GM23338 (cell line): ENCODE measurements at regions not wholly inside any gene's neighbourhood (a gene's known extent, or its start where the extent isn't known, plus 50 kb on each side); places are given as distances from the start of the nearest gene placed in this dataset.

Experiments
- ETS1 ChIP-seq: IDR thresholded peaks from 2 replicates; pipeline ENCODE4 v1.6.1; 2016; ENCODE audit warnings: antibody characterized with exemption
- EZH2phosphoT487 ChIP-seq: fragments of 200-600 bp; sonication (generic); IDR thresholded peaks from one replicate; pipeline ENCODE4 v1.8.1; 2018; ENCODE audit warnings: antibody characterized with exemption; ENCODE audit not compliant: unreplicated experiment
- POLR2AphosphoS5 ChIP-seq: IDR thresholded peaks from 2 replicates; pipeline ENCODE4 v1.6.1; 2016; ENCODE audit warnings: antibody characterized with exemption, low read depth
- TF ChIP-seq, protein P1 (sequence below), 2 experiments: fragments of 200-600 bp in 1 of 2; sonication (generic) in 1 of 2; conservative IDR thresholded peaks; 2 replicates each; pipeline versions ENCODE4 v1.5.1 to v1.6.1; 2016 to 2017; ENCODE audit warnings: antibody characterized with exemption in 2 of 2, low read depth in 2 of 2, mild to moderate bottlenecking in 2 of 2, moderate library complexity in 1 of 2

DNA sequence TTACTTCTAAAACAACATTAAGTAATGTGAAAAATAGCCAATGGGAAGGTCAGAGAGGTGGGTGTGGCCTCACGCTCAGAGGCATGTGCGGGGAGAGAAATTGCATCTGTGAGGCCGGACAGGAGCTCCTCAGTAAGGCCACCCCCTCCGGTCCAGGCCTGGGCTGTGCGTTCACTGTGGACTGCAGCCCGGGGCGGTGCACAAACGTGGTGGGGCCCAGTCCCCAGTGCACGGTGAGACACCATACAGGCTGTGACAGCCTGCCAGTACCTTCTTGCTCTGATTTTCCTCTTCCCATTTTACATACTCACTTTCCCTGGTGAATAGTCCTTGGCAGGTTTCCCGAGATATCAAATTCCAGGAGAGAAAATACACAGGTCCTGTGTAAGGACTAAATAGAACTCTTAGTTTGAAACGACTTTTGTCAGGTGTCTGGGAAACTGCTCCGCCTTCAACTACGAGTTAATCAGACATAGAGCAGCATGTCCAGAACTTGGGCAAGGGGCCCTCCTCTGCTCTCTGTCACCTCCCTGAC is 174.1 kb upstream of the MKI67 start:
- TF ChIP-seq, protein P1, sequence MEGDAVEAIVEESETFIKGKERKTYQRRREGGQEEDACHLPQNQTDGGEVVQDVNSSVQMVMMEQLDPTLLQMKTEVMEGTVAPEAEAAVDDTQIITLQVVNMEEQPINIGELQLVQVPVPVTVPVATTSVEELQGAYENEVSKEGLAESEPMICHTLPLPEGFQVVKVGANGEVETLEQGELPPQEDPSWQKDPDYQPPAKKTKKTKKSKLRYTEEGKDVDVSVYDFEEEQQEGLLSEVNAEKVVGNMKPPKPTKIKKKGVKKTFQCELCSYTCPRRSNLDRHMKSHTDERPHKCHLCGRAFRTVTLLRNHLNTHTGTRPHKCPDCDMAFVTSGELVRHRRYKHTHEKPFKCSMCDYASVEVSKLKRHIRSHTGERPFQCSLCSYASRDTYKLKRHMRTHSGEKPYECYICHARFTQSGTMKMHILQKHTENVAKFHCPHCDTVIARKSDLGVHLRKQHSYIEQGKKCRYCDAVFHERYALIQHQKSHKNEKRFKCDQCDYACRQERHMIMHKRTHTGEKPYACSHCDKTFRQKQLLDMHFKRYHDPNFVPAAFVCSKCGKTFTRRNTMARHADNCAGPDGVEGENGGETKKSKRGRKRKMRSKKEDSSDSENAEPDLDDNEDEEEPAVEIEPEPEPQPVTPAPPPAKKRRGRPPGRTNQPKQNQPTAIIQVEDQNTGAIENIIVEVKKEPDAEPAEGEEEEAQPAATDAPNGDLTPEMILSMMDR (conservative IDR thresholded peaks at IDR 0.05; ENCODE audit: low read depth in 2 of 2) = no peak
- no peak for TF ChIP-seq EZH2phosphoT487
- TF ChIP-seq ETS1 = no peak
- no peak for TF ChIP-seq POLR2AphosphoS5
